ENCODE measurements at regions not wholly inside any gene's neighbourhood (a gene's known extent, or its start where the extent isn't known, plus 50 kb on each side); places are given as distances from the start of the nearest gene placed in this dataset.

- TF ChIP-seq E2F8 (IDR thresholded peaks at IDR 0.05; ENCODE audit: low read depth, partially characterized antibody) (no peak), POLR2AphosphoS2 (IDR thresholded peaks at IDR 0.05; ENCODE audit: low read depth, low read length) (no peak), MXI1 (IDR thresholded peaks at IDR 0.05; ENCODE audit: low read depth, low read length) (no peak)
Observed at GRCh38 chr2:195575016-195575415, 82.0 kb upstream of the SLC39A10 start (continued).

DNA sequence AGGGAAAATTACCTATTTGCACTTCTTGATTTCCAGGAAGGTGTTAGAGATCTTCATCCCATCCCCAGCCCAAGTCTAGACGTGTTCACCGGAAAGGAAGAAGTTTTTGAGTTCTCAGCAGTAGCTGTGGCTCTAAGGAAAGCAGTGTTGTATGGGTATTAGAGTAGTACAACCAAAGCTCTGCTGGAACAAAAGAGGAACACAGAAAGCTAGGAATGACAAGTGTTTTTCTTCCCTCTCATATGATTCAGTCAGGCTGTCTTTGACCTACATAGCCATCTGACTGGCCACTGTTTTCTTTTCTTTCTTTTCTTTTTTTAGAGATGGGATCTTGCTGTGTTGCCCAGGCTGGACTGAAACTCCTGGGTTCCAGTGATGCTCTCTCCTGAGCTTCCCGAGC is 82.7 kb upstream of the SLC39A10 start:
- ChIA-PET RAD21 (ENCODE audit: unreplicated experiment) (interaction anchor here (0.8 to 6.8 kb wide), 13 partner anchors 10 to 494 kb away, joined by 3 to 264 read pairs (median 8); partner anchors contain the start of genes DNAH7 and SLC39A10), POLR2A (interaction anchor here (0.6 to 2.9 kb wide), 4 partner anchors 13 to 831 kb away, joined by 3 to 17 read pairs (median 6); no protein-coding TSS in a partner anchor), CTCF (interaction anchor here (0.8 to 7.8 kb wide), 13 partner anchors 14 to 493 kb away, joined by 3 to 221 read pairs (median 12); partner anchors contain the start of genes DNAH7 and SLC39A10), SMC1A (ENCODE audit: uncharacterized antibody, unreplicated experiment) (interaction anchor here (1.0 to 8.9 kb wide), 19 partner anchors 9 to 493 kb away, joined by 3 to 244 read pairs (median 13); partner anchors contain the start of genes DNAH7 and SLC39A10)
- Histone ChIP-seq H4K20me1 (ENCODE audit: control insufficient read depth, insufficient read depth) (no peaks in the 10 kb centered on the region), H3K4me3 (no peak overlapping the region), H3K9me3 (replicated peaks; ENCODE audit: control insufficient read depth, insufficient read depth, low read length) (no peaks in the 10 kb centered on the region), H3K4me1 (ENCODE audit: control insufficient read depth, insufficient read depth, low read length) (no peaks in the 10 kb centered on the region; the same call in 1 of the 2 replicates), H3K27me3 (replicated peaks in 1 of 2; ENCODE audit: control insufficient read depth in 2 of 2, insufficient read depth in 2 of 2, low read length in 1 of 2) (no peaks in the 10 kb centered on the region), H3K4me2 (ENCODE audit: control insufficient read depth, insufficient read depth) (no peak overlapping the region), H3K27ac (ENCODE audit: control insufficient read depth, insufficient read depth) (no peak overlapping the region), H2AFZ (ENCODE audit: control insufficient read depth, low read depth, low read length) (no peak overlapping the region), H3K36me3 (ENCODE audit: control insufficient read depth in 2 of 2, insufficient read depth in 2 of 2, low read length in 1 of 2) (no peaks in the 10 kb centered on the region), H3K79me2 (ENCODE audit: control insufficient read depth, insufficient read depth, low read length) (no peaks in the 10 kb centered on the region), H3K9ac (ENCODE audit: control insufficient read depth, insufficient read depth, low read length) (no peak overlapping the region)
- BruUV-seq (replicated peaks), result no TSS peak
- TF ChIP-seq RELA (IDR thresholded peaks at IDR 0.05; ENCODE audit: borderline replicate concordance, partially characterized antibody) (no peak), SPI1 (IDR thresholded peaks at IDR 0.05; ENCODE audit: borderline replicate concordance, insufficient read depth, low read depth, low read length) (peak; percentile 32; the same call in 1 of the 2 replicates)
- no peak for ATAC-seq
- intact Hi-C loops (cut with micrococcal nuclease; ENCODE audit: unreplicated experiment) (no loop called here), in situ Hi-C loops (cut with MboI) (loop anchor here (10.0 kb wide), 1 partner anchor 490 kb away; the partner anchor contains the start of gene DNAH7)
- FAIRE-seq, result no peak
- 54% methylated on average over 3 of the region's 3 CpGs for WGBS (ENCODE audit: insufficient coverage, insufficient replicate concordance, low lambda C conversion rate, missing lambda C conversion rate)
- DNase-seq (ENCODE audit: low read depth, low spot score), result no peak

Data from GM12878 (cell line).